HCT116 (cell line): ENCODE measurements at regions not wholly inside any gene's neighbourhood (a gene's known extent, or its start where the extent isn't known, plus 50 kb on each side); places are given as distances from the start of the nearest gene placed in this dataset.

Source experiments
- ATAC-seq: fragments of 200-7000 bp; cut with Tn5 transposase; 2 replicates; pipeline ENCODE4 v1.9.1; 2020; ENCODE audit warnings: mild to moderate bottlenecking, moderate library complexity
- BruUV-seq: library from RNA; stranded (reverse); fragments of 400-500 nt; replicated peaks from 2 replicates; lab custom pipeline; 2021; lab: Mats Ljungman, UMichigan
- CTCF ChIA-PET: fragments of 300-600 bp; sonication (Branson Sonifier 250); formaldehyde crosslinking; loops from one replicate; lab custom pipeline; 2021; ENCODE audit warnings: antibody characterized with exemption; lab: Charles Lee
- POLR2A ChIA-PET: fragments of 300-600, 350-600 bp; sonication (Branson Sonifier 250); formaldehyde crosslinking; loops from one replicate; lab custom pipeline; 2021; ENCODE audit warnings: antibody characterized with exemption; lab: Charles Lee
- RAD21 ChIA-PET, 2 experiments: fragments of 300-600 bp; sonication (Branson Sonifier 250); formaldehyde crosslinking; loops; one replicate each; lab custom pipeline; 2023; ENCODE audit warnings: low total read pairs in 2 of 2; ENCODE audit not compliant: uncharacterized antibody in 2 of 2, unreplicated experiment in 2 of 2, low non-redundant PET in 1 of 2; lab: Charles Lee
- DNase-seq: peaks from one replicate; pipeline ENCODE4 v3.0.0-alpha.2; 2010; ENCODE audit warnings: low read depth, low spot score
- H2AFZ ChIP-seq: fragments of 200-600 bp; shearing (Covaris generic), sonication (generic); 2 replicates; pipeline ENCODE4 v1.6.1; 2017; ENCODE audit warnings: low read depth, mixed run types, mixed read lengths, antibody characterized with exemption, low read length; ENCODE audit not compliant: poor library complexity, severe bottlenecking
- H3K27ac ChIP-seq: 2 replicates; pipeline ENCODE4 v1.5.1; 2012; ENCODE audit warnings: low read depth, low read length
- H3K27me3 ChIP-seq: fragments of 200-600 bp; sonication (generic); 2 replicates; pipeline ENCODE4 v1.6.1; 2016; ENCODE audit warnings: mixed run types, low read length, mixed read lengths; ENCODE audit not compliant: insufficient read depth
- H3K36me3 ChIP-seq, 2 experiments: fragments of 200-500 bp in 1 of 2; fragments of 200-600 bp in 1 of 2; sonication (Bioruptor generic) in 1 of 2; sonication (generic) in 1 of 2; 2 replicates each; pipeline versions ENCODE4 v1.5.1 to v1.6.1; 2014 to 2016; ENCODE audit warnings: low read length in 2 of 2, inconsistent platforms in 1 of 2, mixed read lengths in 1 of 2, mixed run types in 1 of 2; ENCODE audit not compliant: insufficient read depth in 2 of 2, control insufficient read depth in 1 of 2
- H3K4me1 ChIP-seq, 2 experiments: fragments of 200-600 bp in 1 of 2; sonication (generic) in 1 of 2; 2 replicates each; pipeline versions ENCODE4 v1.5.1 to v1.6.1; 2012 to 2017; ENCODE audit warnings: low read length in 2 of 2, inconsistent platforms in 1 of 2, mild to moderate bottlenecking in 1 of 2, mixed read lengths in 1 of 2, mixed run types in 1 of 2, moderate library complexity in 1 of 2; ENCODE audit not compliant: insufficient read depth in 2 of 2, control insufficient read depth in 1 of 2
- H3K4me2 ChIP-seq: fragments of 200-600 bp; sonication (generic); 2 replicates; pipeline ENCODE4 v1.6.1; 2017; ENCODE audit warnings: mixed run types, low read length, mixed read lengths
- H3K4me3 ChIP-seq, 2 experiments: fragments of 200-600 bp in 1 of 2; sonication (generic) in 1 of 2; replicated peaks in 1 of 2; 2 replicates each; pipeline ENCODE4 v1.5.1; 2011 to 2016; ENCODE audit warnings: low read length in 2 of 2, control low read depth in 1 of 2, low read depth in 1 of 2, mild to moderate bottlenecking in 1 of 2, mixed read lengths in 1 of 2, mixed run types in 1 of 2
- H3K79me2 ChIP-seq: fragments of 200-600 bp; sonication (generic); 2 replicates; pipeline ENCODE4 v1.6.1; 2017; ENCODE audit warnings: mild to moderate bottlenecking, mixed run types, low read length, moderate library complexity, mixed read lengths; ENCODE audit not compliant: insufficient read depth
- H3K9ac ChIP-seq: fragments of 200-600 bp; sonication (generic); 2 replicates; pipeline ENCODE4 v1.6.1; 2016; ENCODE audit warnings: low read length, mixed read lengths
- H3K9me2 ChIP-seq: fragments of 200-600 bp; sonication (generic), shearing (Covaris generic); 2 replicates; pipeline ENCODE4 v1.6.1; 2017; ENCODE audit warnings: mixed run types, mild to moderate bottlenecking, moderate library complexity; ENCODE audit not compliant: insufficient read depth
- H3K9me3 ChIP-seq, 2 experiments: fragments of 200-500 bp in 1 of 2; fragments of 200-600 bp in 1 of 2; sonication (Bioruptor generic) in 1 of 2; sonication (generic) in 1 of 2; 2 replicates each; pipeline ENCODE4 v1.6.1; 2014 to 2017; ENCODE audit warnings: low read length in 2 of 2, mixed read lengths in 2 of 2, inconsistent platforms in 1 of 2, low read depth in 1 of 2, mild to moderate bottlenecking in 1 of 2, mixed run types in 1 of 2, moderate library complexity in 1 of 2; ENCODE audit not compliant: control insufficient read depth in 1 of 2, insufficient read depth in 1 of 2
- H4K20me1 ChIP-seq: fragments of 200-600 bp; sonication (generic), shearing (Covaris generic); 2 replicates; pipeline ENCODE4 v1.6.1; 2017; ENCODE audit warnings: mixed run types, mild to moderate bottlenecking, moderate library complexity; ENCODE audit not compliant: insufficient read depth
- ATF3 ChIP-seq: IDR thresholded peaks from 2 replicates; pipeline ENCODE4 v1.6.1; 2012
- CBX3 ChIP-seq: IDR thresholded peaks from 2 replicates; pipeline ENCODE4 v1.6.1; 2012; ENCODE audit warnings: low read depth
- CEBPB ChIP-seq: IDR thresholded peaks from 2 replicates; pipeline ENCODE4 v1.6.1; 2012; ENCODE audit warnings: low read depth
- CTCF ChIP-seq, 3 experiments: fragments of 200-600 bp in 1 of 3; sonication (generic) in 1 of 3; IDR thresholded peaks in 2 of 3; conservative IDR thresholded peaks in 1 of 3; 2 replicates each; pipeline ENCODE4 v1.5.1; 2012 to 2017; ENCODE audit warnings: low read depth in 2 of 3, low read length in 2 of 3, antibody characterized with exemption in 1 of 3, borderline replicate concordance in 1 of 3, control low read depth in 1 of 3, mild to moderate bottlenecking in 1 of 3, mixed read lengths in 1 of 3, mixed run types in 1 of 3, moderate library complexity in 1 of 3; ENCODE audit not compliant: insufficient read depth in 1 of 3
- EGR1 ChIP-seq: IDR thresholded peaks from 2 replicates; pipeline ENCODE4 v1.6.1; 2012; ENCODE audit warnings: low read depth
- ELF1 ChIP-seq: IDR thresholded peaks from 2 replicates; pipeline ENCODE4 v1.6.1; 2012; ENCODE audit warnings: low read depth, borderline replicate concordance
- EZH2 ChIP-seq: fragments of 200-600 bp; sonication (generic); IDR thresholded peaks from 2 replicates; pipeline ENCODE4 v1.6.1; 2017; ENCODE audit warnings: antibody characterized with exemption, mixed run types
- EZH2phosphoT487 ChIP-seq: fragments of 200-600 bp; IDR thresholded peaks from 2 replicates; pipeline ENCODE4 v1.6.1; 2018; ENCODE audit warnings: antibody characterized with exemption, borderline replicate concordance
- FOSL1 ChIP-seq: IDR thresholded peaks from 2 replicates; pipeline ENCODE4 v1.6.1; 2012; ENCODE audit warnings: low read depth
- JUND ChIP-seq: IDR thresholded peaks from 2 replicates; pipeline ENCODE4 v1.6.1; 2012
- POLR2A ChIP-seq: IDR thresholded peaks from 2 replicates; pipeline ENCODE4 v1.7.0; 2011; ENCODE audit warnings: borderline replicate concordance; ENCODE audit not compliant: insufficient read depth, insufficient read length; ENCODE audit errors: extremely low read depth
- POLR2AphosphoS5 ChIP-seq: IDR thresholded peaks from 2 replicates; pipeline ENCODE4 v1.6.1; 2011; ENCODE audit warnings: mild to moderate bottlenecking, low read depth, low read length, moderate library complexity
- RAD21 ChIP-seq: IDR thresholded peaks from 2 replicates; pipeline ENCODE4 v1.6.1; 2012; ENCODE audit warnings: low read depth, mild to moderate bottlenecking
- REST ChIP-seq: IDR thresholded peaks from 2 replicates; pipeline ENCODE4 v1.6.1; 2012; ENCODE audit warnings: low read depth
- SIN3A ChIP-seq: IDR thresholded peaks from 2 replicates; pipeline ENCODE4 v1.6.1; 2012; ENCODE audit warnings: low read depth
- SRF ChIP-seq: IDR thresholded peaks from 2 replicates; pipeline ENCODE4 v1.6.1; 2012; ENCODE audit warnings: low read depth
- TCF7L2 ChIP-seq: IDR thresholded peaks from 2 replicates; pipeline ENCODE4 v1.7.0; 2011; ENCODE audit warnings: borderline replicate concordance, inconsistent platforms; ENCODE audit not compliant: insufficient read depth, insufficient read length; ENCODE audit errors: extremely low read depth
- YY1 ChIP-seq: IDR thresholded peaks from 2 replicates; pipeline ENCODE4 v1.6.1; 2011; ENCODE audit warnings: low read length, low read depth, moderate library complexity, mild to moderate bottlenecking; ENCODE audit not compliant: insufficient replicate concordance; ENCODE audit errors: extremely low read depth
- ZFX ChIP-seq: fragments of 450-650 bp; IDR thresholded peaks from 2 replicates; pipeline ENCODE4 v1.6.1; 2017
- ZNF274 ChIP-seq: fragments of 200-500 bp; sonication (Bioruptor generic); IDR thresholded peaks from 2 replicates; pipeline ENCODE4 v1.6.1; 2014; ENCODE audit warnings: mild to moderate bottlenecking, low read depth, low read length, inconsistent platforms
- intact Hi-C: fragments of 100-400 bp; cut with micrococcal nuclease; formaldehyde crosslinking; loops from 2 replicates; pipeline ENCODE4 v1.10.0; 2022

- no peak for TF ChIP-seq TCF7L2
- no peak for TF ChIP-seq POLR2A
- TF ChIP-seq ZNF274: no peak
- TF ChIP-seq EZH2: no peak
- TF ChIP-seq SRF: no peak
- TF ChIP-seq FOSL1: no peak
- no peak for TF ChIP-seq ATF3
These were observed 378.7 kb downstream of the MCTP2 start (continued) for GRCh38 chr15:94610069-94610468.

GRCh38 chr15:94610485-94610884 is 379.1 kb downstream of the MCTP2 start:
- no peaks in the 10 kb centered on the region for H3K36me3 ChIP-seq
- no peak overlapping the region for H3K9ac ChIP-seq
- no peak overlapping the region for H3K27ac ChIP-seq
- H3K79me2 ChIP-seq: no peaks in the 10 kb centered on the region
- ATAC-seq (no peak), DNase-seq (no peak)
- intact Hi-C loops: no loop called here
- RAD21 ChIA-PET: no interaction called here
- POLR2A ChIA-PET: no interaction called here
- BruUV-seq: no TSS peak
- H3K4me1 ChIP-seq: no peaks in the 10 kb centered on the region
- peaks cover 12% of the 10 kb centered on the region for H3K27me3 ChIP-seq
- no peaks in the 10 kb centered on the region for H3K9me2 ChIP-seq
- no peaks in the 10 kb centered on the region for H4K20me1 ChIP-seq
- H3K4me3 ChIP-seq: no peak overlapping the region
- H3K4me2 ChIP-seq: no peak overlapping the region
- H3K9me3 ChIP-seq: no peaks in the 10 kb centered on the region
- H2AFZ ChIP-seq: no peak overlapping the region
- CTCF ChIA-PET: no interaction called here
- TF ChIP-seq ZNF274 (no peak), EGR1 (no peak), POLR2AphosphoS5 (no peak), ZFX (no peak), CEBPB (no peak), EZH2phosphoT487 (no peak), JUND (no peak), ELF1 (no peak), ATF3 (no peak), REST (no peak), TCF7L2 (no peak), YY1 (no peak), CBX3 (no peak), RAD21 (no peak), CTCF (IDR thresholded peaks at IDR 0.05 in 2 of 3, conservative IDR thresholded peaks at IDR 0.05 in 1 of 3; ENCODE audit: borderline replicate concordance in 1 of 3, insufficient read depth in 1 of 3, low read depth in 2 of 3, low read length in 2 of 3) (no peak), EZH2 (no peak), SIN3A (no peak), SRF (no peak)
